GM12874 (cell line): ENCODE measurements at regions not wholly inside any gene's neighbourhood (a gene's known extent, or its start where the extent isn't known, plus 50 kb on each side); places are given as distances from the start of the nearest gene placed in this dataset.

ENCODE experiments used
- CTCF ChIP-seq: IDR thresholded peaks from 2 replicates; pipeline ENCODE4 v1.5.1; 2011; ENCODE audit warnings: low read depth, mild to moderate bottlenecking, control low read depth, low read length, moderate library complexity; ENCODE audit not compliant: insufficient read depth

GRCh38 chr17:63249256-63250004, 196.7 kb downstream of the CYB561 start:
- no peak for TF ChIP-seq CTCF

GRCh38 chr17:63250830-63251229, 195.3 kb downstream of the CYB561 start:
- no peak for TF ChIP-seq CTCF

GRCh38 chr17:63258785-63259184, 187.3 kb downstream of the CYB561 start:
- no peak for TF ChIP-seq CTCF

GRCh38 chr17:63262751-63263476, 183.2 kb downstream of the CYB561 start:
- no peak for TF ChIP-seq CTCF

GRCh38 chr17:63265526-63265925, 180.6 kb downstream of the CYB561 start:
- TF ChIP-seq CTCF, result no peak

- TF ChIP-seq CTCF, result no peak
These were observed 178.3 kb downstream of the CYB561 start for GRCh38 chr17:63267846-63268245.

- no peak for TF ChIP-seq CTCF
These were observed 177.3 kb downstream of the CYB561 start for GRCh38 chr17:63268827-63269226.
